ENCODE measurements at regions not wholly inside any gene's neighbourhood (a gene's known extent, or its start where the extent isn't known, plus 50 kb on each side); places are given as distances from the start of the nearest gene placed in this dataset.
"Not testable (repeated sequence)": the region's sequence is repeated elsewhere in the genome, so short reads cannot be mapped to it uniquely, and the experiment has no call there.

GRCh38 chr2:36035137-36035536 lies 320.4 kb upstream of the CRIM1 start:
- DNase-seq, result no peak

- DNase-seq, result no peak
Observed at GRCh38 chr2:36032046-36032445, 323.5 kb upstream of the CRIM1 start.

GRCh38 chr2:36031471-36031870 lies 324.1 kb upstream of the CRIM1 start:
- no peak for DNase-seq

GRCh38 chr2:36027616-36028015 lies 328.0 kb upstream of the CRIM1 start:
- no peak for DNase-seq

GRCh38 chr2:36013064-36013463 lies 342.5 kb upstream of the CRIM1 start:
- DNase-seq, result no peak

- DNase-seq, result no peak
Observed at GRCh38 chr2:36006444-36006843, 349.1 kb upstream of the CRIM1 start.

GRCh38 chr2:36002941-36003340 lies 352.6 kb upstream of the CRIM1 start:
- DNase-seq, result no peak

GRCh38 chr2:35997488-35997887 lies 358.1 kb upstream of the CRIM1 start:
- no peak for DNase-seq

- no peak for DNase-seq
Observed at GRCh38 chr2:35989503-35989902, 366.1 kb upstream of the CRIM1 start.

- DNase-seq, result no peak
Observed at GRCh38 chr2:35989040-35989439, 366.5 kb upstream of the CRIM1 start.

GRCh38 chr2:35986871-35987270 lies 368.7 kb upstream of the CRIM1 start:
- DNase-seq, result no peak

- DNase-seq, result no peak
Observed at GRCh38 chr2:35978218-35978617, 377.4 kb upstream of the CRIM1 start.

- DNase-seq, result no peak
Observed at GRCh38 chr2:35976611-35977010, 379.0 kb upstream of the CRIM1 start.

- DNase-seq, result no peak
Observed at GRCh38 chr2:35973737-35974132, 381.8 kb upstream of the CRIM1 start.

- peak; percentile 31 for DNase-seq
Observed at GRCh38 chr2:35973132-35973736, 382.3 kb upstream of the CRIM1 start.

- no peak for DNase-seq
Observed at GRCh38 chr2:35963824-35964223, 391.8 kb upstream of the CRIM1 start.

- no peak for DNase-seq
Observed at GRCh38 chr2:35963357-35963756, 392.2 kb upstream of the CRIM1 start.

GRCh38 chr2:35962585-35963146 lies 392.9 kb upstream of the CRIM1 start:
- DNase-seq, result no peak

- no peak for DNase-seq
Observed at GRCh38 chr2:35960596-35960995, 395.0 kb upstream of the CRIM1 start.

GRCh38 chr2:35957053-35957452 lies 398.5 kb upstream of the CRIM1 start:
- DNase-seq, result not testable (repeated sequence)

GRCh38 chr2:35946478-35946877 lies 409.1 kb upstream of the CRIM1 start:
- no peak for DNase-seq

GRCh38 chr2:35938838-35939237 lies 416.7 kb upstream of the CRIM1 start:
- DNase-seq, result no peak

- no peak for DNase-seq
Observed at GRCh38 chr2:35933031-35933430, 422.5 kb upstream of the CRIM1 start.

- DNase-seq, result no peak
Observed at GRCh38 chr2:35932276-35932963, 423.2 kb upstream of the CRIM1 start.

- no peak for DNase-seq
Observed at GRCh38 chr2:35931626-35932025, 424.0 kb upstream of the CRIM1 start.

All from CD4-positive, alpha-beta T cell treated with Interleukin-10 for 1 hour (primary cell).